Endothelial cell (in vitro differentiated cells): ENCODE measurements at regions not wholly inside any gene's neighbourhood (a gene's known extent, or its start where the extent isn't known, plus 50 kb on each side); places are given as distances from the start of the nearest gene placed in this dataset.

Experiments
- DNase-seq: peaks from one replicate; pipeline ENCODE4 v3.0.0; 2021; ENCODE audit warnings: low spot score
- H3K27ac Mint-ChIP-seq: one replicate; pipeline ENCODE4 v1.8.0; 2021; ENCODE audit warnings: mixed read lengths, inconsistent platforms; ENCODE audit not compliant: unreplicated experiment
- H3K27me3 Mint-ChIP-seq: one replicate; pipeline ENCODE4 v1.8.0; 2021; ENCODE audit warnings: mild to moderate bottlenecking, moderate library complexity, mixed read lengths, inconsistent platforms; ENCODE audit not compliant: unreplicated experiment
- H3K36me3 Mint-ChIP-seq: one replicate; pipeline ENCODE4 v1.8.0; 2021; ENCODE audit warnings: mild to moderate bottlenecking, low read depth, mixed read lengths, inconsistent platforms; ENCODE audit not compliant: unreplicated experiment
- H3K4me1 Mint-ChIP-seq: one replicate; pipeline ENCODE4 v1.8.0; 2021; ENCODE audit warnings: mild to moderate bottlenecking, mixed read lengths, inconsistent platforms; ENCODE audit not compliant: unreplicated experiment
- H3K4me3 Mint-ChIP-seq: one replicate; pipeline ENCODE4 v1.8.0; 2021; ENCODE audit warnings: mild to moderate bottlenecking, mixed read lengths, inconsistent platforms; ENCODE audit not compliant: unreplicated experiment
- H3K9me3 Mint-ChIP-seq: one replicate; pipeline ENCODE4 v1.8.0; 2021; ENCODE audit warnings: mixed read lengths, inconsistent platforms; ENCODE audit not compliant: unreplicated experiment
- CTCF ChIP-seq: fragments of 200-600 bp; sonication (generic); IDR thresholded peaks from one replicate; pipeline ENCODE4 v1.5.0; 2021; ENCODE audit warnings: antibody characterized with exemption; ENCODE audit not compliant: unreplicated experiment

DNA sequence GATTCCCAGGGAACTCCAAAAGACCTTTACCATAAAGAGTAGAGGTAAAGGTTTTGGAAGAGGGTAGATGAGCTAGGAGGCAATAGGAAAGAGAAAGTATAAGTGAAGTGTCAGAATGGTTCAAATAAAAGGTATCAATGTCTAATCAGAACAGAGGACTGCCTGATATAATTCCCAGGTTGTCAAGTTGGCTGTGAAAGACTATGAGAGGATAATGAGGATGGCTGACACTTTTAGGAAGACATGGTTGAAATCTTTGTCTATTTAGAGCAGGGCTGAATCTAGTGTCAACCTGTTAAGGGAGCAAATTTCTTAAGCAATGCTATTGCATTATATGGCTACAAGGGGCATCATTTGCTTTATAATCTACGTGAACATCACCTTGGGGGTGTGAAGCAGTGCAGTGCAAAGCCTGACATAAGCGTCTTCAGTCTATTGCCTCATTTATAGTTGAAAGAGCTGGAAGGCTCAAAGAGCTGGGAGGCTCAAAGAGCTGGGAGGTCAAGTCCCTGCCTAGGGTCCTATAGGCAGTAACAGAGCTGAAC lies 308.3 kb upstream of the DEPDC1 start:
- Mint-ChIP-seq H3K4me3 (no peak overlapping the region), H3K9me3 (no peaks in the 10 kb centered on the region), H3K27me3 (no peaks in the 10 kb centered on the region), H3K36me3 (no peaks in the 10 kb centered on the region), H3K4me1 (peaks cover 11% of the 10 kb centered on the region), H3K27ac (no peak overlapping the region)
- no peak for TF ChIP-seq CTCF
- no peak for DNase-seq

- no peaks in the 10 kb centered on the region for H3K36me3 Mint-ChIP-seq
- H3K4me1 Mint-ChIP-seq, result peaks cover 6% of the 10 kb centered on the region
- no peak overlapping the region for H3K27ac Mint-ChIP-seq
- no peak for TF ChIP-seq CTCF
- peak; percentile 35 for DNase-seq
- H3K27me3 Mint-ChIP-seq, result no peaks in the 10 kb centered on the region
- H3K9me3 Mint-ChIP-seq, result no peaks in the 10 kb centered on the region
- H3K4me3 Mint-ChIP-seq, result no peak overlapping the region
Observed at GRCh38 chr1:68808351-68808750, 311.5 kb upstream of the DEPDC1 start.

DNA sequence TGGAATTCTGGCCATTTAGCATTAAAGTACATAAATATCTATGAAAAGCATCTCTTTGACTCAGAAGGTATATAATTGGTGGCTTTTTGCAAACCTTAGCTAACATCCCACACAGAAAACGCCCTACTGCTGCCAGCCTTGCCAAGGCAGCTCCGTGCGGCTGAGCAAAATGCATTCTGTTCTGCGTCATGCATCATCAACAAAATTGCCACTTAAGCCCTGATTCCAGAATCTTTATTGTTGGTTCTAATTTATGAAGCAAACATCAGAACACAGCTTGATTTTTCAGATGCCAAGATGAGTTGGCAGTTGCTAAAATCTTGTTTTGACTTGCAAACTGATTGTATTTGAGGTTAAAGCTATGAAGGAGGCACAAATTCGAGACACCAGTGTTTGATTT lies 314.9 kb upstream of the DEPDC1 start:
- Mint-ChIP-seq H3K4me3 (no peak overlapping the region), H3K36me3 (no peaks in the 10 kb centered on the region), H3K27me3 (no peaks in the 10 kb centered on the region), H3K4me1 (peaks cover 21% of the 10 kb centered on the region), H3K9me3 (no peaks in the 10 kb centered on the region), H3K27ac (no peak overlapping the region)
- no peak for TF ChIP-seq CTCF
- DNase-seq, result no peak

- Mint-ChIP-seq H3K4me3 (no peak overlapping the region), H3K36me3 (no peaks in the 10 kb centered on the region), H3K27me3 (no peaks in the 10 kb centered on the region), H3K27ac (no peak overlapping the region), H3K9me3 (no peaks in the 10 kb centered on the region), H3K4me1 (peaks cover 21% of the 10 kb centered on the region)
- TF ChIP-seq CTCF, result no peak
- DNase-seq, result no peak
Observed at GRCh38 chr1:68812333-68812732, 315.5 kb upstream of the DEPDC1 start.

DNA sequence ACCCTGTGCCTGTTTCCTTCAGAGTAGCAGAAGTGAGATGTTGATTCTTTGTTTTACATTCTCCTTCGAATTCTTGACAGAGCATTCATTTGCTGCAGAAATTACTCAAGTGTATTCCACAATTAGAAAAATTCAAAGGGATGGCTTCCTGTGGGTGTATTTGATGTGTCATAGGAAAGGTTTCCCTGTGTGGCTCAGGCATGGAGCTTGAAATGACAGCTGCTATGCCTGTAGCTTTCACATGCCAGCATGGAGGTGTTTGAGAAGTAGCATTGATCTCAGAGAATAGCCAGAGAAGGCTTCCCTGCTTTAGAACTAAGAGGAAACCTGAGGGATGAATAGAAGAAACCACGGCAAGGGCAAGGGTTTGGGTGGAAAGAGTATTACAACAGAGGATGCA lies 317.2 kb upstream of the DEPDC1 start:
- H3K4me1 Mint-ChIP-seq, result peaks cover 15% of the 10 kb centered on the region
- no peaks in the 10 kb centered on the region for H3K27me3 Mint-ChIP-seq
- no peak for DNase-seq
- no peak overlapping the region for H3K27ac Mint-ChIP-seq
- no peak for TF ChIP-seq CTCF
- no peaks in the 10 kb centered on the region for H3K9me3 Mint-ChIP-seq
- H3K4me3 Mint-ChIP-seq, result no peak overlapping the region
- no peaks in the 10 kb centered on the region for H3K36me3 Mint-ChIP-seq
